ENCODE measurements at regions not wholly inside any gene's neighbourhood (a gene's known extent, or its start where the extent isn't known, plus 50 kb on each side); places are given as distances from the start of the nearest gene placed in this dataset.
"Not testable (repeated sequence)": the region's sequence is repeated elsewhere in the genome, so short reads cannot be mapped to it uniquely, and the experiment has no call there.

DNA sequence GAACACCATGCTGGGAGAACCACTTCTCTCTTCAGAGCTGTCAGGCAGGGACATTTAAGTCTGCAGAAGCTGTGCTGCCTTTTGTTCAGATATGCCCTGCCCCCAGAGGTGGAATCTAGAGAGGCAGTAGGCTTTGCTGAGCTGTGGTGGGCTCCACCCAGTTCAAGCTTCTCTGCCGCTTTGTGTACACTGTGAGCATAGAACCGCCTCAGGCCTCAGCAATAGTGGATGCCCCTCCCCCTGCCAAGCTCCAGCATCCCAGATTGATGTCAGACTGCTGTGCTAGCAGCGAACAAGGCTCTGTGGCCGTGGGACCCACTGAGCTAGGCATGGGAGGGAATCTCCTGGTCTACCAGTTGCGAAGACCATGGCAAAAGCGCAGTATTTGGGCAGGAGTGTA lies 121.6 kb downstream of the NFKBIZ start:
- peaks cover 4% of the 10 kb centered on the region for H3K9me3 Mint-ChIP-seq
- no peak overlapping the region for H3K9ac ChIP-seq (ENCODE audit: extremely low read depth, low read length, poor library complexity, severe bottlenecking)
- no peaks in the 10 kb centered on the region for H3K27me3 ChIP-seq (ENCODE audit: control insufficient read depth, insufficient read depth, low read length, poor library complexity, severe bottlenecking)
- no peak overlapping the region for H3K27ac Mint-ChIP-seq
- no peaks in the 10 kb centered on the region for H3K27me3 Mint-ChIP-seq (ENCODE audit: insufficient read depth)
- no peaks in the 10 kb centered on the region for H3K4me1 Mint-ChIP-seq
- WGBS, 2 experiments (ENCODE audit: insufficient coverage in 1 of 2, insufficient read length in 1 of 2): 79 to 93% methylated on average over 2 to 6 of the region's 6 CpGs
- TF ChIP-seq, protein P1, sequence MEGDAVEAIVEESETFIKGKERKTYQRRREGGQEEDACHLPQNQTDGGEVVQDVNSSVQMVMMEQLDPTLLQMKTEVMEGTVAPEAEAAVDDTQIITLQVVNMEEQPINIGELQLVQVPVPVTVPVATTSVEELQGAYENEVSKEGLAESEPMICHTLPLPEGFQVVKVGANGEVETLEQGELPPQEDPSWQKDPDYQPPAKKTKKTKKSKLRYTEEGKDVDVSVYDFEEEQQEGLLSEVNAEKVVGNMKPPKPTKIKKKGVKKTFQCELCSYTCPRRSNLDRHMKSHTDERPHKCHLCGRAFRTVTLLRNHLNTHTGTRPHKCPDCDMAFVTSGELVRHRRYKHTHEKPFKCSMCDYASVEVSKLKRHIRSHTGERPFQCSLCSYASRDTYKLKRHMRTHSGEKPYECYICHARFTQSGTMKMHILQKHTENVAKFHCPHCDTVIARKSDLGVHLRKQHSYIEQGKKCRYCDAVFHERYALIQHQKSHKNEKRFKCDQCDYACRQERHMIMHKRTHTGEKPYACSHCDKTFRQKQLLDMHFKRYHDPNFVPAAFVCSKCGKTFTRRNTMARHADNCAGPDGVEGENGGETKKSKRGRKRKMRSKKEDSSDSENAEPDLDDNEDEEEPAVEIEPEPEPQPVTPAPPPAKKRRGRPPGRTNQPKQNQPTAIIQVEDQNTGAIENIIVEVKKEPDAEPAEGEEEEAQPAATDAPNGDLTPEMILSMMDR (conservative IDR thresholded peaks at IDR 0.05): no peak
- DNase-seq: no peak
- no peaks in the 10 kb centered on the region for H3K4me1 ChIP-seq (ENCODE audit: control insufficient read depth, insufficient read depth, low read length)
- no peak overlapping the region for H3K4me3 Mint-ChIP-seq
- H3K36me3 Mint-ChIP-seq (ENCODE audit: low read depth): no peaks in the 10 kb centered on the region
- H3K9me3 ChIP-seq (ENCODE audit: control insufficient read depth, low read length): no peaks in the 10 kb centered on the region
- H3K4me3 ChIP-seq (ENCODE audit: low read length): no peak overlapping the region
- no peak overlapping the region for H3K27ac ChIP-seq (ENCODE audit: low read depth, low read length)
- no peaks in the 10 kb centered on the region for H3K36me3 ChIP-seq (ENCODE audit: control insufficient read depth, insufficient read depth, low read length)

DNA sequence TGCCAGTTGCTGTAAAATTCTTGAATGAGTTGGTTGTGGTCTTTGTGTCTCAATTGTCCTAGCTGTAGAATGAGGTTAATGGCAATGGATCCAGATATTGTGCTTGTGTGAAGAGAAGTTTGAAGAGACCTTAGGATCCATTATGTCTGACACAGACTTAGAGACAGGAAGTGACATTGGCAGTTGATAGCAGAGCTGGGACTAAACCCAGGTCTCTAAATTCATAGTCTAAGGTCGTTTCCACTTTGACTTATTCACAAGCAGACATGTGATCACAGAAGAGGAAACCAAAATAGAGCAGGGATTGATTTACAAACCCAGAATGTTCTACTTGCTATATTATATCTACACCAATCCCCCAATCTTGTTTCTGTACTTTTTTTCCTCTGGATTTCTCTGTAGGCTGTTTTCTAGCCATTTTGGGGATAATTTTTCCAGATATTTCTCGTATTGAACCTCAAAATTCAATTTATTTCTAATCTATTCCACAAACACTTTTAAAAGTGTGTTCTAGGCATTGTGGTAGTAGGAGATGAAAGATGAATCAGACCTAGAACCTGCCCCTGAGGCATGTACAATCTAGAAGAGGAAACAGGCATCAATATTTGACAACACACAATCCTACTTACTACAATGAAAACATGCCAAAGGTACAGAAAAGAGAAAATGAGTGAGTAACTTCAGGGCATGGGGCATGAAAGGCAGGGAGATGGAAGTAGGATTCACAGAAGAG lies 123.3 kb downstream of the NFKBIZ start:
- Histone ChIP-seq H3K36me3 (ENCODE audit: control insufficient read depth, insufficient read depth, low read length) (no peaks in the 10 kb centered on the region), H3K27ac (ENCODE audit: low read depth, low read length) (no peak overlapping the region), H3K4me1 (ENCODE audit: control insufficient read depth, insufficient read depth, low read length) (no peaks in the 10 kb centered on the region), H3K4me3 (ENCODE audit: low read length) (no peak overlapping the region), H3K27me3 (ENCODE audit: control insufficient read depth, insufficient read depth, low read length, poor library complexity, severe bottlenecking) (no peaks in the 10 kb centered on the region), H3K9ac (ENCODE audit: extremely low read depth, low read length, poor library complexity, severe bottlenecking) (no peak overlapping the region), H3K9me3 (ENCODE audit: control insufficient read depth, low read length) (no peaks in the 10 kb centered on the region)
- Mint-ChIP-seq H3K27ac (no peak overlapping the region), H3K9me3 (peaks cover 4% of the 10 kb centered on the region), H3K36me3 (ENCODE audit: low read depth) (no peaks in the 10 kb centered on the region), H3K4me1 (no peaks in the 10 kb centered on the region), H3K27me3 (ENCODE audit: insufficient read depth) (no peaks in the 10 kb centered on the region), H3K4me3 (no peak overlapping the region)
- TF ChIP-seq, protein P1 (conservative IDR thresholded peaks at IDR 0.05): no peak
- no peak for DNase-seq
- 78 to 86% methylated on average over 1 of the region's 2 CpGs for WGBS, 2 experiments (ENCODE audit: insufficient coverage in 1 of 2, insufficient read length in 1 of 2)

DNA sequence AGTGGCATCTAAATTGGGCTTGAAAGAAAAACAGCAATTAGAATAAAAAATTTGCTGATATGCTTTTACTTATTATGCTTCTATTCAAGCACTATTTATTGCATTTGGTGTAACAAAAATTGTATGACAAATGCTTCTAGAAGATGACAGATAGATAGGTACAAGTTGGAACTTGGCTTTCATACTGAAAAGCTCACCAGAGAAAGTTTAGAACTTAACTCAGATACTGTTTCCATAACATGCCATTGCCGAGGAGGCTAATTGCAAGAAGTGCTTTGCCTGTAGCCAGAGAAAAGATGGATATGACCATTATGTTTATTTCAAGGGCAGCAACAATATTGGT lies 123.8 kb downstream of the NFKBIZ start:
- Histone ChIP-seq H3K9me3 (ENCODE audit: control insufficient read depth, low read length) (no peaks in the 10 kb centered on the region), H3K9ac (ENCODE audit: extremely low read depth, low read length, poor library complexity, severe bottlenecking) (no peak overlapping the region), H3K36me3 (ENCODE audit: control insufficient read depth, insufficient read depth, low read length) (no peaks in the 10 kb centered on the region), H3K27me3 (ENCODE audit: control insufficient read depth, insufficient read depth, low read length, poor library complexity, severe bottlenecking) (no peaks in the 10 kb centered on the region), H3K27ac (ENCODE audit: low read depth, low read length) (no peak overlapping the region), H3K4me1 (ENCODE audit: control insufficient read depth, insufficient read depth, low read length) (no peaks in the 10 kb centered on the region), H3K4me3 (ENCODE audit: low read length) (no peak overlapping the region)
- H3K27me3 Mint-ChIP-seq (ENCODE audit: insufficient read depth): no peaks in the 10 kb centered on the region
- peaks cover 4% of the 10 kb centered on the region for H3K9me3 Mint-ChIP-seq
- peaks cover 5% of the 10 kb centered on the region for H3K4me1 Mint-ChIP-seq
- H3K36me3 Mint-ChIP-seq (ENCODE audit: low read depth): no peaks in the 10 kb centered on the region
- TF ChIP-seq, protein P1 (conservative IDR thresholded peaks at IDR 0.05): no peak
- no peak for DNase-seq
- WGBS, 2 experiments (ENCODE audit: insufficient coverage in 1 of 2, insufficient read length in 1 of 2): 88% methylated on average over 1 of the region's 1 CpG; no CpG with 5 or more reads in 1 of the 2 experiments
- no peak overlapping the region for H3K4me3 Mint-ChIP-seq
- H3K27ac Mint-ChIP-seq: no peak overlapping the region

DNA sequence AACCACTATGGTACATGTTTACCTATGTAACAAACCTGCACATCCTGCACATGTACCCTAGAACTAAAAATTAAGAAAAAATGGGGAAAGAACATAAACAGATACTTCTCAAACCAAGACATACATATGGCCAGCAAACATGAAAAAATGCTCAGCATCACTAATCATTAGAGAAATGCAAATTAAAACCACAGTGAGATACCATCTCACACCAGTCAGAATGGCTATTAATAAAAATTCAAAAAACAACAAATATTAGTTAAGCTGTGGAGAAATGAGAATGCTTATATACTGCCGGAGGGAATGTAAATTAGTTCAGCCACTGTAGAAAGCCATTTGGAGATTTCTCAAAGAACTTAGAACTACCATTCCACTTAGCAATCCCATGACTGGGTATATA lies 126.1 kb downstream of the NFKBIZ start:
- H3K27me3 Mint-ChIP-seq (ENCODE audit: insufficient read depth); H3K36me3 Mint-ChIP-seq (ENCODE audit: low read depth); DNase-seq; H3K9me3 Mint-ChIP-seq; H3K4me3 ChIP-seq (ENCODE audit: low read length); H3K27ac Mint-ChIP-seq; H3K4me1 ChIP-seq (ENCODE audit: control insufficient read depth, insufficient read depth, low read length); H3K9me3 ChIP-seq (ENCODE audit: control insufficient read depth, low read length); H3K27me3 ChIP-seq (ENCODE audit: control insufficient read depth, insufficient read depth, low read length, poor library complexity, severe bottlenecking); H3K9ac ChIP-seq (ENCODE audit: extremely low read depth, low read length, poor library complexity, severe bottlenecking); H3K4me3 Mint-ChIP-seq; H3K36me3 ChIP-seq (ENCODE audit: control insufficient read depth, insufficient read depth, low read length); H3K27ac ChIP-seq (ENCODE audit: low read depth, low read length): not testable (repeated sequence)
- WGBS, 2 experiments (ENCODE audit: insufficient coverage in 1 of 2, insufficient read length in 1 of 2): 100% methylated on average over 1 of the region's 1 CpG; no CpG with 5 or more reads in 1 of the 2 experiments
- peaks cover 13% of the 10 kb centered on the region for H3K4me1 Mint-ChIP-seq

All from endodermal cell (in vitro differentiated cells).